Keratinocyte (primary cell): ENCODE measurements at regions not wholly inside any gene's neighbourhood (a gene's known extent, or its start where the extent isn't known, plus 50 kb on each side); places are given as distances from the start of the nearest gene placed in this dataset.

ENCODE experiments used
- DNase-seq: peaks from one replicate; pipeline ENCODE4 v3.0.0-alpha.2; 2011; ENCODE audit warnings: low read depth, missing footprints, low spot score
- FAIRE-seq: peaks from 2 replicates; lab custom pipeline; 2011; peaks lifted over from hg19 to GRCh38; lab: Jason Lieb, UNC
- H2AFZ ChIP-seq: 2 replicates; pipeline ENCODE4 v1.6.0; 2012; ENCODE audit warnings: low read length, control low read depth, inconsistent platforms; ENCODE audit not compliant: control insufficient read depth
- H3K27ac ChIP-seq: 2 replicates; pipeline ENCODE4 v1.5.1; 2011; ENCODE audit warnings: low read length; ENCODE audit not compliant: control insufficient read depth, insufficient read depth
- H3K27me3 ChIP-seq: 3 replicates; pipeline ENCODE4 v1.6.0; 2011; ENCODE audit warnings: low read length; ENCODE audit not compliant: control insufficient read depth, insufficient read depth; ENCODE audit errors: extremely low read depth
- H3K36me3 ChIP-seq, 2 experiments: 2 replicates in 1 of 2; 3 replicates in 1 of 2; pipeline ENCODE4 v1.5.1; 2011; ENCODE audit warnings: low read length in 2 of 2, mild to moderate bottlenecking in 1 of 2; ENCODE audit not compliant: control insufficient read depth in 2 of 2, insufficient read depth in 2 of 2; ENCODE audit errors: extremely low read depth in 1 of 2
- H3K4me1 ChIP-seq: 3 replicates; pipeline ENCODE4 v1.5.1; 2011; ENCODE audit warnings: low read length; ENCODE audit not compliant: control insufficient read depth, insufficient read depth; ENCODE audit errors: extremely low read depth
- H3K4me2 ChIP-seq: 3 replicates; pipeline ENCODE4 v1.6.0; 2011; ENCODE audit warnings: low read depth, low read length; ENCODE audit not compliant: control insufficient read depth, insufficient read depth; ENCODE audit errors: extremely low read depth
- H3K4me3 ChIP-seq, 3 experiments: fragments of 200-600 bp in 1 of 3; sonication (generic) in 1 of 3; 2 replicates in 2 of 3; 3 replicates in 1 of 3; pipeline ENCODE4 v1.5.1; 2011 to 2016; ENCODE audit warnings: low read length in 3 of 3, mild to moderate bottlenecking in 3 of 3, control low read depth in 2 of 3, inconsistent platforms in 1 of 3, low read depth in 1 of 3, mixed read lengths in 1 of 3, mixed run types in 1 of 3, moderate library complexity in 1 of 3; ENCODE audit not compliant: control insufficient read depth in 2 of 3, insufficient read depth in 2 of 3; ENCODE audit errors: extremely low read depth in 1 of 3
- H3K79me2 ChIP-seq: 2 replicates; pipeline ENCODE4 v1.6.0; 2012; ENCODE audit warnings: low read length; ENCODE audit not compliant: control insufficient read depth, insufficient read depth
- H3K9ac ChIP-seq: 3 replicates; pipeline ENCODE4 v1.6.0; 2011; ENCODE audit warnings: low read length; ENCODE audit not compliant: control insufficient read depth, insufficient read depth; ENCODE audit errors: extremely low read depth
- H3K9me1 ChIP-seq: 3 replicates; pipeline ENCODE4 v1.6.0; 2011; ENCODE audit warnings: low read length; ENCODE audit not compliant: control insufficient read depth, insufficient read depth; ENCODE audit errors: extremely low read depth
- H3K9me3 ChIP-seq: 2 replicates; pipeline ENCODE4 v1.5.1; 2012; ENCODE audit warnings: low read depth, low read length; ENCODE audit not compliant: control insufficient read depth
- H4K20me1 ChIP-seq: 3 replicates; pipeline ENCODE4 v1.6.0; 2011; ENCODE audit warnings: low read length; ENCODE audit not compliant: control insufficient read depth, insufficient read depth; ENCODE audit errors: extremely low read depth
- CTCF ChIP-seq, 3 experiments: IDR thresholded peaks in 1 of 3; conservative IDR thresholded peaks in 1 of 3; optimal IDR thresholded peaks in 1 of 3; 2 replicates in 2 of 3; 3 replicates in 1 of 3; pipeline versions ENCODE3 to v1.5.1; 2011; ENCODE audit warnings: low read length in 3 of 3, mild to moderate bottlenecking in 3 of 3, moderate library complexity in 2 of 3, control low read depth in 1 of 3, inconsistent platforms in 1 of 3; ENCODE audit not compliant: insufficient read depth in 2 of 3; ENCODE audit errors: extremely low read depth in 1 of 3
- EZH2 ChIP-seq: IDR thresholded peaks from one replicate; pipeline ENCODE4 v1.6.1; 2012; ENCODE audit warnings: inconsistent platforms, mild to moderate bottlenecking, low read length, moderate library complexity
- dilution Hi-C: fragments of 300-500 bp; cut with MboI; formaldehyde crosslinking; loops from one replicate; pipeline ENCODE4 v1.7.0; 2020; ENCODE audit warnings: low sequenced_read_pairs; ENCODE audit not compliant: extremely low pct_ligation_motif_present

DNA sequence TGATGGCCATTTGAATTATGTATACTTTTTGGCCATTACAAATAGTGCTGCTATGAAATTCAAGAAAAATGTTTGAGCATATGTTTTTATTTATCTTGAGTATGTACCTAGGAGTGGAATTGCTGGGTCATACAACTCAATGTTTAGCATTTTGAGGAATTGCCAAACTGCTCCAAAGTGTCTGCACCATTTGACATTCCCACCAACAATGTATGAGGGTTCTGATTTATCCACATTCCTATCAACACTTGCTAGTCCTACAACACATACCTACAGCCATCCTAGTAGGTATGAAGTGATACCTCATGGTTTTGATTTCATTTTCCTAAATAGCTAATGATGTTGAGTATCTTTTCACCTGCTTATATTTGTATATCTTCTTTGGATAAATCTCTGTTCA is 165.5 kb downstream of the NOC3L start:
- H2AFZ ChIP-seq = no peak overlapping the region
- H3K4me3 ChIP-seq = no peak overlapping the region
- H3K79me2 ChIP-seq = no peaks in the 10 kb centered on the region
- no peak for FAIRE-seq
- no peaks in the 10 kb centered on the region for H3K9me1 ChIP-seq
- H3K9me3 ChIP-seq = no peaks in the 10 kb centered on the region
- no peaks in the 10 kb centered on the region for H3K36me3 ChIP-seq
- H3K4me1 ChIP-seq = peaks cover 8% of the 10 kb centered on the region
- no peak overlapping the region for H3K27ac ChIP-seq
- no peak for DNase-seq
- TF ChIP-seq EZH2 = no peak
- no peak for TF ChIP-seq CTCF (optimal IDR thresholded peaks at IDR 0.05 in 1 of 3, IDR thresholded peaks at IDR 0.05 in 1 of 3, conservative IDR thresholded peaks at IDR 0.05 in 1 of 3; ENCODE audit: extremely low read depth in 1 of 3, insufficient read depth in 2 of 3, low read length in 3 of 3)
- dilution Hi-C loops = no loop called here
- no peaks in the 10 kb centered on the region for H4K20me1 ChIP-seq
- no peak overlapping the region for H3K9ac ChIP-seq
- no peak overlapping the region for H3K4me2 ChIP-seq
- H3K27me3 ChIP-seq = no peaks in the 10 kb centered on the region

GRCh38 chr10:94198324-94198723 is 164.4 kb downstream of the NOC3L start:
- no peaks in the 10 kb centered on the region for H3K79me2 ChIP-seq
- no peaks in the 10 kb centered on the region for H4K20me1 ChIP-seq
- no peak overlapping the region for H3K9ac ChIP-seq
- dilution Hi-C loops = no loop called here
- no peaks in the 10 kb centered on the region for H3K9me1 ChIP-seq
- H3K4me2 ChIP-seq = no peak overlapping the region
- H3K27me3 ChIP-seq = no peaks in the 10 kb centered on the region
- H3K27ac ChIP-seq = no peak overlapping the region
- peaks cover 8% of the 10 kb centered on the region for H3K4me1 ChIP-seq
- H2AFZ ChIP-seq = no peak overlapping the region
- FAIRE-seq (no peak), DNase-seq (no peak)
- H3K4me3 ChIP-seq = no peak overlapping the region
- TF ChIP-seq EZH2 (no peak), CTCF (optimal IDR thresholded peaks at IDR 0.05 in 1 of 3, IDR thresholded peaks at IDR 0.05 in 1 of 3, conservative IDR thresholded peaks at IDR 0.05 in 1 of 3; ENCODE audit: extremely low read depth in 1 of 3, insufficient read depth in 2 of 3, low read length in 3 of 3) (no peak)
- H3K36me3 ChIP-seq = no peaks in the 10 kb centered on the region
- H3K9me3 ChIP-seq = no peaks in the 10 kb centered on the region
